ENCODE measurements at regions not wholly inside any gene's neighbourhood (a gene's known extent, or its start where the extent isn't known, plus 50 kb on each side); places are given as distances from the start of the nearest gene placed in this dataset.
"Not testable (repeated sequence)": the region's sequence is repeated elsewhere in the genome, so short reads cannot be mapped to it uniquely, and the experiment has no call there.

DNA sequence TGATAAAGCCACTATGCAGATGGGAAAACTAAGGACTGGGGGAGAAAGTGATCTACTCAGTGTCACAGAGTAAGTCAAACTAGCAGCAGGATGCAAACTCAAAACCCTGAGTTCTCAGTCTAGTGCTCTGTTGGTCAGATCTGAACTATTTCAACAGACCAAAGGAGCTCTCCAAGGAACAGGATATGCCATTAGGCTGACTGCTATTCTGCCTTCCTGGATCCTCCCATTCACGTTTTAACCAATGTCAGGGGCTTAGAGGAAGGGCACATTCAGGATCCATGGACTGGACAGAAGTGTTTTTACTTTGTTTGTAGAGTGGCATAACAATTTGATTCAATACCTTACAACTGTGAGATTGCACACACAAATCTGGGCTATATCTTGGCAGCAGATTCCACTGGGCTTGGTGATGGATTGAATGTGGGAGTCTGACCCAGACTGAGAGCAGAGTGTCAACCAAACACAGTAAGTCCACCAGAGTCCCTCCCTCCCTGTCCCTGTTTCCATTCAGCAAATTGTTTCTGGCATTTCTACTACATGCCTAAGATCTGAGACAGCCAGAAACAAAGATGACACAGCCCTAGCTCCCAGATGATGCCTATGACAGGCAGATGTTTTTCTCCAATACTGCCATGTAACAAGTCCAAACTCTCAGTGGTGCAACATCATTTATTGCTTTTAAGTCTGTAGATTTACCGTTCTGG is 337.8 kb upstream of the CDH5 start:
- DNase-seq (ENCODE audit: low spot score), result no peak

DNA sequence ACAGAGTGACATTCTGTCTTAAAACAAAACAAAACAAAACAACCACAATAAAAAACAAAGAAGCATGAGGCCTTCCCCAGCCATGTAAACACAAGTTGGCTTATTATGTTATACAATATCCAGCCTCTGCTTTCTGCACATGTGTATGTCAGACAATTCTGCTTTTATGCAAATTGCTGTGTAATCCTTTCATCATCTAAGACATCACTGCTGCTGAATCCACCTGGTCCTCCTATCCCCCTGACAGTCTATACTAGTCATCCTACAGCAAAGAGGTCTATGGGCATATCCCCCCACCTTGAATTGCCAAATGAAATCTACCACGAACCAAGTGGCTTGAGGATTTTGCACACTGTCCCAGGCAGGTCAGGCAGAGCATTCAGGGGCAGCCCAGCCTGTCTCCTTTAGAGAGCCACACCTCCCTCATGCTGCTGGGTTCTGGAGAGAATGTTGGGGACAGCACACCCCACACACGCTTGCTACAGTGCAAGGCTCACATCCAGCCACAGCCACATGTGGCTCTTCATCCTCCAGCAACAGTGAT is 339.6 kb upstream of the CDH5 start:
- no peak for DNase-seq (ENCODE audit: low spot score)

DNA sequence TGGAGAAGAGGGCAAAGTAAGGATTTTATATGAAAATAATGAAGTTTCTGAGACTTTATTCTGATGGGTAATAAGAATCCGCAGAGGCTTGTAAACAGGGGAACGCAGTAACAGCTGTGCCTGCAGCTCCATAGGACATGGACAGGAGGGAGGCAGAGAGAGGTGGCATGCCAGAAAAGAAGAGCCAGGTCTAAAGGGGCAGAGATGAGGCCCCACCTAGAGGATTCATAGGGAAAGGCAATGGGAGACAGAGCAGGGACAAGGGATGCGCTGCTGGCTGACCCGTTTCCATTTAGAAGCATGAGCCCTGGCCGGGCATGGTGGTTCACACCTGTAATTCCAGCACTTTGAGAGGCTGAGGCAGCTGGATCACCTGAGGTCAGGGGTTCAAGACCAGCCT is 340.3 kb upstream of the CDH5 start:
- DNase-seq (ENCODE audit: low spot score), result no peak

DNA sequence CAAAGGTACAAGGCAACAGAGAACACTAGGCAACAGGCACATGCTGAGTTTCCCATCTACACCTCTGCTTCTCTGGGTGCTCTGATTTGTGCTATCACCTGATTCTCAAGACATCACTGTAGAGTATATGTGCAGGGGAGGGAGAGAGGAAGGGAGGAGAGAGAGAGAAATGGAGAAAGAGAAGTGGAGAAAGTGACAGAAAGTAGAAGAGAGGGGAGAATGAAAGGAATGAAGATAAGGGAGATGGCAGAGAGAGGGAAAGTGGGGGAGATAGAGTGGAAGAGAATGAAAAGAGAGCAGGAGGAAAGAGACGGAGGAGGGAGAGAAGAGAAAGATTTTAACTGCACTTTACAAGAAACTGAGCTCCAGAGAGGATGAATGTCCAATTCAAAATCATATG is 340.7 kb upstream of the CDH5 start:
- DNase-seq (ENCODE audit: low spot score), result no peak

DNA sequence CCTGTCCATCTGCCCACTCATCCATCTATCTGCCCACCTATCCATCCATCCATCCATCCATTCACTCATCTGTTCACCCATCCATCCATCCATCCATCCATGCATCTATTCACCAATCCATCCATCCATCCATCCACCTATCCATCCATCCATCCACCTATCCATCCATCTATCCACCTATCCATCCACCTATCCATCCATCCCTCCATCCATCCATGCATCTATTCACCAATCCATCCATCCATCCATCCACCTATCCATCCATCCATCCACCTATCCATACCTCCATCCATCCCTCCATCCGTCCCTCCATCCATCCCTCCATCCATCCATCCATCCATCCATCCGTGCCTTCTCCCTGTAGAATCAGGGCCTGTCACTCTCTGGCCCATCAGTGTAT is 341.9 kb upstream of the CDH5 start:
- not testable (repeated sequence) for DNase-seq (ENCODE audit: low spot score)

DNA sequence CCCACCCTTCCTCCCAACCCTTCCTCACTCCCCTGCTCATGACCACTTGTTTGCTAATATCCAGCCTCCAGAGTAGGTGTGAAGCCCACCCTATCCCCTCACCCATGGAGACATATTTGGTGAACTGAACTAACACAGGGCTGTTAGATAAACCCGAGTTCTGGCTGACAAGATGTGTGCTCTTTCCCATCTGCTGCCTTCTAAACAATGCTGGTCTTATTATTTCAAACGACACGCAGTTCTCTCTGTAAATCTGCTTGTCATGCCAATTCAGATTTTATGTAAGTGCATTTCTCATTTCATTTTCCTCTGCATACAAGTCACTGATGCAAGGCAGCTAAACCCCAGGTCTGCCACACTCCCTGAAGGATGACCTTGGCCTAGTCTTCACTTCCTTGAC is 343.0 kb upstream of the CDH5 start:
- no peak for DNase-seq (ENCODE audit: low spot score)

DNA sequence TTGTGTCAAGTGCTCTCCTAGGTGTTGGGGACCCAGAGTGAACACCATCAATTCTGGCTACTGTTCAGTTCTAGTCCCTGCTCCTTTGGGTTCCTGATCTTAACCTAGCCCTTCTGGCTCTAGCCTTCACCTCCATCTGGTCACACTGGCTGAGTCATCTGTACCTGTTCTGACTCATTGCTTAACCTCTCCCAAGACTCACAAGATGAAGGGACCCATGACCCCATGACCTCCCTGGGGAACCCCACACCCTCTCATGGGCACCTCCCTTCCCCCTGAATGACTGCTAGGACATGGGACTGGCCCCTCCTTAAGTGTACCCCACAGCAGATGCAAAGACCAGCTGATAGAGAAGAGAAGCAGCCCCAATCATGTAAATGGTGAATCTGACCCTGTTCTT is 345.8 kb upstream of the CDH5 start:
- DNase-seq (ENCODE audit: low spot score), result no peak

DNA sequence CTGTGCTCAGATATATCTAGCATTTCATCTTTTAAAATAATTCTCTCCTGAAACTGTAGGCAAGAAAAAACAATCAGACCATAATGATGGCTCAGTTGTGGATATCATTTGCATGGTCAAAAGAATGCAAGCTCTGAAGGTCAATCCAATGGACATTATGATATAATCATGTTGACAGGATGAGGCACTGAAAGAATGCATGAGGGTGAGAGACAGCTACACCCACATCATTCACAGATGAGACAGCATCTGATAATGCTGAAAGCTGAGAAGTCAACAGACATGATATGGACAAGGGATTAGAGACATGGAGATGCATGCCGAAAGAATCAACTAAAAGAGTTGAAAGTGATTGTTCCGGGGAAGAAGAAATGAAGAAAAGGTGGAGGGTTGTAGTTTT is 346.4 kb upstream of the CDH5 start:
- DNase-seq (ENCODE audit: low spot score), result no peak

DNA sequence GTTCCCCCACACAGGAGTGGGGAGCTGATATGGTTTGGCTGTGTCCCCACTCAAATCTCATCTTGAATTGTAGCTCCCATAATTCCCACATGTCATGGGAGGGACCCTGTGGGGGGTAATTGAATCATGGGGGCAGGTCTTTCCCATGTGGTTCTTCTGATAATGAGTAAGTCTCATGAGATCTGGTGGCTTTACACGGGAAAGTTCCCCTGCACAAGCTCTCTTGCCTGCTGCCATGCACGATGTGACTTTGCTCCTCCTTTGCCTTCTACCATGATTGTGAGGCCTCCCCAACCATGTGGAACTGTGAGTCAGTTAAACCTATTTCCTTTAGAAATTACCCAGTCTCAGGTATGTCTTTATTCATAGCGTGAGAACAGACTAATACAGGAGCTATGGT is 347.0 kb upstream of the CDH5 start:
- DNase-seq (ENCODE audit: low spot score), result not testable (repeated sequence)

DNA sequence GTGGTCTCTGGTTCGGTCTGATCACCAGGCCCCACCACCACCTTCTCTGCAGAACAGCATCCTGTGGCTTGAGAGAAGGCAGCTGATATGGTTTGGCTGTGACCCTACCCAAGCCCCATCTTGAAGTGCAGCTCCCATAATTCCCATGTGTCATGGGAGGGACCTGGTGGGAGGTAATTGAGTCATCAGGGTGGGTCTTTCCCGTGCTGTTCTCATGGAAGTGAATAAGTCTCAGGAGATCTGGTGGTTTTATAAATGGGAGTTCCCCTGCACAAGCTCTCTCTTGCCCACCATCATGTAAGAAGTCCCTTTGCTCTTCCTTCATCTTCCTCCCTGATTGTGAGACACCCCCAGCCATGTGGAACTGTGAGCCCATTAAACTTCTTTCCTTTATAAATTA is 352.3 kb upstream of the CDH5 start:
- DNase-seq (ENCODE audit: low spot score), result no peak

DNA sequence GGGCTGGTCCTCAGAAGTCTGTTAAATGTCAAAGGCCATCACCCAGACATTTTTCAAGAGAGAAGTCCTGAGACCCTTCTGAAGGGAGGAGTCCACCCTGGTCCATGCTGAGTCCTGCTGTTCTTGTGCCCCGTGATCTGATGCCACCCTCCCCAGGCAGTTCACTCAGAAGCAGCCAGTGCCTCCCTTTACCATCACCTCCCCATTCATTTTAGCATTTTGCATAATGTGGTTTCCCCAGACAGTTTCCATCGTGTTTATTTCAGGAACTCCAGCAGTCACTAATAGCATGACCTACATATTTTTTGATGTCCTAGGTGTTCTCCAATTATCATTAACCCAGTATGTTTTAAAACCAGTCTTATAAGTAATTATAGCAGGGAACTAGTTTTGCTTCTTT is 353.0 kb upstream of the CDH5 start:
- DNase-seq (ENCODE audit: low spot score), result no peak

DNA sequence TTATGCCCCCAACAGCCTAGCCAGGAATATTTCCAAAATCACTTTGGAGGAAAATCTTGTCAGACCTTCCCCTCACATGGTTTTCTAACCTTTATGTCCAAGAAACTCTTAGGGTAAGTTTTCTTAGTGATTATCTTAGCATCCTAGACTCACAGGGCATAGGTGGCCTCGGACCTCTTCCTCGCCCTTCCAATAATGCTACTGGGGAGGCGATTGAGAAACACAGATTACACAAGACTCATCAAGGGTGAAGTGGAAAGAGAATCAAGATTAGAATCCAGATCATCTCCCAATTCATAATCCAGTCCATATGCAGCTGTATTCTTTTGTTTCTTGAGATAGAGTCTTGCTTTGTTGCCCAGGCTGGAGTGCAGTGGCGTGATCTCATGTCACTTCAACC is 358.4 kb upstream of the CDH5 start:
- DNase-seq (ENCODE audit: low spot score), result no peak

DNA sequence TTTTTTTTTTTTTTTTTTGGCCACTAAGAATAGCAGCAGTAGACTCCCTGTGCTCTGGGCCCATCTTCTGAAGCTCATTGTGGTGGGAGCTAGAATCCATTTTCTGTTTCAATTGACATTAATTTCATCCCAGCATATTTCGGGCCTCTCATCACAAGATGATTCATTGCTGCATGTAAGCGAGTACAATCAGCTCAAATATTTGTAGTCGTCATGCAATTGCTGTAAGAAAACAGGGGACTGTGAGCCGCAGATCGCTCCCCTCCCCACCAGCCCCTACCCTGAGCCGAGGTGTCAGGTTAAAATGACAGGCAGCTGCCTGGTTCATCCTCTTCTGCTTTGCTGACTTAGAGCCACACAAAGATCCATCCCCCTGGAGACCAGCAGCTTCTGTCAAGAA is 358.8 kb upstream of the CDH5 start:
- DNase-seq (ENCODE audit: low spot score), result no peak

DNA sequence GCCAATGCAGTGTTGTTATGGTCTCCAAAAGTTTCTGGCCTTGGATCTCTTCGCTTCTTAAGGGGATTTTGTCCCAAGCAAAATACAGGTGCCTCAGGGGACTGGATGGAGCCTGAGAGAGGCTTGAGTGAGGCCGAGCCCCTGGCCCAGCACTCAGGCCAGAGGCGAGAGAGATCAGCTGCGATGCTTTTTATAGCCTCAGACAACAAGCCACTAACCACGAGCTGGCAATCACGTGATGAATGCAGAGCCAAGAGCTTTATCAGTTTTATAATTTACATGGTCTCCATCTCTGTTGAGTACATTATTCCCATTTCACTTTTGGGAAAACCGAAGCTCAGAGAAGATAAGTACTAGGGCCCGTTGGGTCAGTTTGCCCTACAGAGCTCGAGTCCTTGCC is 360.0 kb upstream of the CDH5 start:
- no peak for DNase-seq (ENCODE audit: low spot score)

DNA sequence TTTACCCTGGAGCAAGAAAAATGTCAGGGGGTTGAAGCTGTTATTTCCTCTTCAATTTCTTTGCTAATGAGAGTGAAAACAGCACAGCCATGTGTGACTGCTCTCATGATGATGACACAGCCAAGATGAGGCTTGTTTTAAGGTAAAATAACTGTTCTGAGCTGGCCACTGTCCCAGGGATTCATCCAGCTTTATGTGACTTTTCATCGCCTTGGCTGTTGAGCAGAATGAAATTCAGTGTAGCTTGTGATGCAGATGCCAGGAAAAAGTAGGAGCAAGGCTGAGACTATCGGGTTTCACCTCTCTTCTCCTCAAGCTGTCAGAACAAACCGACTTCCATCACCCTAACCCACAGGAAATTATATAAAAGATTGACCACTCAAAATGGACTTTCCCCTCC is 361.8 kb upstream of the CDH5 start:
- no peak for DNase-seq (ENCODE audit: low spot score)

DNA sequence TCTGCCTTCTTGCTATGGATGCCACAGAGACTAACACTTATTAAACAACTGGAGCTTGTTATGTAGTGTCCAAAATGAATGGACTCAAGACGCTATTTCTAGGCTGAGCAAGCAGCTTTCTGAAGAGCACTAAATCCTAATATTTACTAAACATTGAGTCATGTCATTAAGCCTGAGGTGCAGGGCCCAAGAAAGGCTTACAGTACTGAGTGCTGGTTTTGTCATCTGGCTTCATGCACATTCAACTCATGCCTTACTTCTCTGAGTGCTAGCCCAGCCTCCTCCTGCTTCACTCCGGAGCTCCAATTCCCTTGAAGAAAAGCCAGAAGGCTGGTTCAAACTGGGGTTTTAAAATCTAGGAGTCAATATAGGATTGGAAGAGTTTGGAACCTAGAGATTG is 363.3 kb upstream of the CDH5 start:
- no peak for DNase-seq (ENCODE audit: low spot score)

DNA sequence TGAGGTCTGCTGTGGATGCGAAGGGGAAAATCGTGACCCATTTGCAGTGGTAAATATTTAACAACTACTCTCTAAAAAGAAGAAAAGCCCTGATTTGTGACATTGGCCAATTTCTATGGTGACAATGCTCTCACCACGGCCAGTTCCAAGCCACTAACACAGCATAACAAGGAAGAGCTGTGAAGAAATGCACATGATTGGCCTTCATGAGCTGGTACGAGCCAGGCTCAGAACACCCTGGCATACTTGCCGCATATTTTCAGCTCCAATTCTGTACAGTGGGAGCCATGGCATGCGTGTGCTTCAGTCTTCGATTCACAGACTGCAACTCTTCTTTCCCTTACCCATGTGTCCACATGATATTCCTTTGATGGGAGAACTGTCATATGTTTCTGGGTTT is 363.9 kb upstream of the CDH5 start:
- DNase-seq (ENCODE audit: low spot score), result no peak

DNA sequence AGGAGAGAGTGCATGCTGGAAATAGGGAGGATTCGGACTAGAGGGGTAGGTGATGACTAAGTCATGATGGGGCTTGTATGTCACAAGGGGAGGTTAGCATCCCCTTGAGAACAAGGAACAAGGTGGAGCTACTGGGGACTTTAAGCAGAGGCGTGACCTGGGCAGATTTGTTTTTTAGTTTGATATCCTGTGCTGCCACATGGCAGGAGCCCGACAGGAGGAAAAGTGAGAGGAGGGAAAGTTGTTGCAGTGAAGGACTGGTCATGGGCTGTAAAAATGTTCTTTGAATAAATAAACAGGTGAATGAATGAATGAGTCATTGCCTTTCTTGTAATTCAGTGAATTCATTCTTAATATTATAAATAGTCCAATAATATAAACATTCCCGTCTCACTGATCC is 365.1 kb upstream of the CDH5 start:
- DNase-seq (ENCODE audit: low spot score), result no peak

DNA sequence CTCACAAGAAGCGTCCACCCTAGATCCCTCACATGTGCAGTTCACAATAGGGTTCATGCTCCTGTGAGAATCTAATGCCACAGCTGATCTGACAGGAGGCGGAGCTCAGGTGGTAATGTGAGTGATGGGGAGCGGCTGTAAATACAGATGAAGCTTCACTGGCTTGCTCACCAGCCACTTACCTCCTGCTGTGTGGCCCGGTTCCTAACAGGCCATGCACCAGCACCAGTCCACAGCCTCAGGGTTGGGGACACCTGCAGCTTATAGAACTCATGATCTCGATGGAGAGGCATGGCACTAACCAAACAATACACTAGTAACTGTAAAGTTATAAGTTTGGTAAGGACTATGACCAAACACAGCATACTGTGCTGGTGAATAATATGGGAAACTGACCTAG is 368.0 kb upstream of the CDH5 start:
- DNase-seq (ENCODE audit: low spot score), result no peak

DNA sequence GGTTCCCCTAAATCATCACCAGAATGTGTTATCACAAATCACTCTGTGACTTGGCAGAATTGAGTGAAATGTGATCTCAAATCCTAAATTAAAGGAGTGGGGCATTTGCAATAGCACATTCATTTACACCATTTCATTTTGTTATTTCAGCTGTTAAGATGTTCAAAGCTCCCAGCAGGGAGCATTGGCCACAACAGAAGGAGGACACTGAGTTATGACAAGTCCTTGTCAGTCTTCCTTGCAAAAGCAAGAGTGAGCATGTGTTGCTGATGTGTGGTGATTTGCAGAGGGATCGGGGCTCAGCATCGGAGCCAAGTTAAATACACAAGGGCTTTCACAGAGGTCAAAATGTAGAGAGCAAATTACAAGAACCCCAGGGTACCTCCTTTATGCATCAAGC is 372.2 kb upstream of the CDH5 start:
- DNase-seq (ENCODE audit: low spot score), result no peak

DNA sequence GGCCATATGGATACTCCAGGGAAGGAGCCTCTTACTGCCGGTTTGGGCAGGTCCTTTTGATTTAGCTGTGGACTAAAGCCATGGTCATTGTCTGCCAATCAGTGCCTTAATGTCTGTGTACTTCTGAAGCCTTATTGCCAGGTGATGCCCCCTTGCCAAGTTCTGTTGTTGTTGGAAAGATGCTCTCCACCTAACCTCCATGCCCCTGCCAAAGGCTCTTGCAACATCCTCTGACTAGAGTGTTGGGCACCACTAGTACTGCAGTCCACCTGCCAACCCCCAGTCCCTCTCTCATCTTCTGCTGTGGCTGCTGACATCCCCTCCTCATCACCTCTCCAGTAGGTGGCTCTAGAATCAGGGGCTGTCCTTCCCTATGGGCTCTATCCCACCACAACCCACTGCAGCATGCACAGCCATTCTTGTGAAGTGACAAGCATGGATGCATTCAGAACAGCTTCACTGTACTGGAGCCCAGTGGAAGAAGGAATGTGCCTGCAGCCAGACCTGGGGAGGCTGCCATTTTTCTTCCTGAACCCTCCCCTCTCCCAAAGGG is 375.3 kb upstream of the CDH5 start:
- DNase-seq (ENCODE audit: low spot score), result no peak

DNA sequence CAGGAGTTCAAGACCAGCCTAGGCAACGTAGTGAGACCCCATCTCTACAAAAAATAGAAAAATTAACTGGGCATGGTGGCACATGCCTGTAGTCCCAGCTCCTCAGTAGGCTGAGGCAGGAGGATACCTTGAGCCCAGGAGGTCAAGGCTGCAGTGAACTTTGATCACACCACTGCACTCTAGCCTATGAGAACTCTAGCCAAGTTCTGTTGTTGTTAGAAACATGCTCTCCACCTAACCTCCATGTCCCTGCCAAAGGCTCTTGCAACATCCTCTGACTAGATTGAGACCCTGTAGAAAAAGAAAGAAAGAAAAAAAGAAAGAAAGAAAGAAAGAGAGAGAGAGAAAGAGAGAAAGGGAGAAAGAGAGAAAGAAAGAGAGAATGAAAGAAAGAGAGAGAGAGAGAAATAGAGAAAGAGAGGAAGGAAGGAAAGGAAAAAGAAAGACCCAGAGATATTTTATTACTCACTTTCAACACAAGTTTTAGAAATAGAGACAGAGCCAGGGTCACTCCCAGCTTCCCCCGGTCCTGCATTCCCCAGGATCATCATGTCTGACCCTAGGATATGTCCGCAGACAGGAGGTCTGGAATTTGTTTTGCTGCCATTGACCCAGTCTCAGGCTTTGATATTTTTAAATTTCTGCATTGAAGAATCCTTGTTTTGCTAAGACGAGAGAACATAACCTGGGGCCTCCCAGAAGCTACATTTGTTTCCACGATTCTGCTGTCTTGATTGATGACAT is 376.5 kb upstream of the CDH5 start:
- no peak for DNase-seq (ENCODE audit: low spot score)
